NCI-H524 treated with DMSO at 0.1 percent for 48 hours (cell line): ENCODE measurements at regions not wholly inside any gene's neighbourhood (a gene's known extent, or its start where the extent isn't known, plus 50 kb on each side); places are given as distances from the start of the nearest gene placed in this dataset.
"Not testable (repeated sequence)": the region's sequence is repeated elsewhere in the genome, so short reads cannot be mapped to it uniquely, and the experiment has no call there.

ENCODE experiments used
- DNase-seq: peaks from one replicate; lab custom pipeline; 2025; lab: John Stamatoyannopoulos, UW

DNA sequence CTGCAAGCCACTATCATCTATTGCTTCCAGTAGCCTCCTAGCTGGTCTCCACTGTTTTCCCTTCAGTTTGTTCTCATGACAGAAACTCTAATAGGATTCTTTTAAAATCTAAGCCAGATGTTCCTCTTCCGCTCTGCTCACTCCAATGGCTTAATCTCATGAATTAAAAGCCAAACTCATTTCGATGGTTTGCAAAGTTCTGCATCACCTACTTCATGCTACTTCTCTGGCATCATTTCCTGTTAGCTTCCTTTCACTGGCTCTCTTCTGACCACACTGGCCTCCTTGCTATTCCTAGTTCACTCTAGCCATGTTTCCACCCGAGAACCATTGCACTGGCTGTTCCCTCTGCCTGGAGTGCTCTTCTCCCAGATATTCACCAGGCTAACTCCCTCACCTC lies 102.0 kb upstream of the LSM6 start:
- no peak for DNase-seq

DNA sequence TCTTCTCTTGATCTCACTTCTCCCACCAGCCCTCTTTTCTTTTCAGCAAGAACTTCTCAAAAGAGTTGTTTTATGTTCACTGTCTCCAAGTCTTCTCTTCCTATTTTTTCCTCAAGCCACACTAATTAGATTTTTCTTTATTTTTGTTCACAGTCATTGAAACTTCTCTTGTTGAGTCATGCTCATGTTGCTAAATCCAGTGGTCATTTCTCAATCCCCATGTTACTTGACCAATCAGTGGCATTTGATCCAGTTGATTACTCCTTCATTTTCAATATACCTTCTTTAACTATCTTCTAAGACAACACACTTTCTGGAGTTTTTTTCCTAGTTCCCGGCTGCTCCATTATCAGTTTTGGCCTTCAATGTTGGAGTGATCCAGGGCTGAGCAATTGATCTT lies 103.1 kb upstream of the LSM6 start:
- no peak for DNase-seq

DNA sequence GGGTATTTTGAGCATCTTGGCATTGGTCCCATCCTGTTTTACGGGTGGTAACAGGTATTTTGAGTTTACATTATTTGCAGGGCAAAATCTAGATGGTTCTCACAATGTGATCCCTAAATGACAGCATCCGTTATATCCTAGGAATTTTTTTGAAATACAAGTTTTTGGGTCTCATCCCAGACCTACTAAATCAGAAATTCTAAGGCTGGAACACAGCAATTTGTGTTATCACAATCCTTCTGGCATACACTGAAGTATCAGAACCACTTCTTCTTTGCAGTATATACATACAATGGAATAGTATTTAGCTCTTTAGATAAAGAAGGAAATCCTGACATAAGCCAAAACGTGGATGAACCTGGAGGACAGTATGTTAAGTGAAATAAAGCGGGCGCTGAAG lies 104.1 kb upstream of the LSM6 start:
- no peak for DNase-seq

DNA sequence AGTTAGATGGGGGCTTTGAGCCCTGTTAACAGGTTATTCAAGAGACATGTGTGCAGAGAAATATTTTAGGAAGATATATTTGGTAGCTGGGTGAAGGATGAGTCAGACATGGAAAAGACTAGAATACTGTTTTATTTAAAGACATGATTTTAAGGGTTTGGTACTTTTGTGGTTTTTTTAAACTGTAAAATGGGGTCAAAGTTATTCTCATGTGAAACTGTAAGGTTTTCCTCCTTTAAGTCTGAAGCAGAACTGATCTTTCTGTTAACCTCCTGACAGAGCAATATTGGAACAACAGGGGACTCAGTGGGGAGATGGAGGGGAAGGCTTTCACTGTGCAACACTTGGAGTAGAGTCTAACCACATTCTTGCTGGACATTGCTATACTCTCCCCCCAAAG lies 112.4 kb upstream of the LSM6 start:
- DNase-seq = no peak

DNA sequence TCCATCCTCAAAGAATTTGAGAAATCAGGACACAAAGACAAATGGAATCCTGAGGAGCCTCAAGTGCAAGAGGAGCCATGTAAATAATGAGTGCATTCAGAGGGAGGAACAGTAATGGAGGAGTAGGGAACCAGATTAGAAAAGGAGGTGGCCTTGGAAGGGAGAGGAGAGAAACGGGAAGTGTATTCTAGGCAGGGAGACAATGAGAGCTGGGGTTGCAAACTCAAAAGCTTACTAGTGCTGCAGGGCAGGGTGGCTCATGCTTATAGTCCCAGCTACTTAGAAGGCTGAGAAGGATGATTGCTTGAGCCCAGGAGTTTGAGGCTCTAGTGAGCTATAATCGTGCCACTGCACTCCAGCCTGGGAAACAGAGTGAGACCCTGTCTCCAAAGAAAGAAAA lies 113.2 kb upstream of the LSM6 start:
- no peak for DNase-seq

DNA sequence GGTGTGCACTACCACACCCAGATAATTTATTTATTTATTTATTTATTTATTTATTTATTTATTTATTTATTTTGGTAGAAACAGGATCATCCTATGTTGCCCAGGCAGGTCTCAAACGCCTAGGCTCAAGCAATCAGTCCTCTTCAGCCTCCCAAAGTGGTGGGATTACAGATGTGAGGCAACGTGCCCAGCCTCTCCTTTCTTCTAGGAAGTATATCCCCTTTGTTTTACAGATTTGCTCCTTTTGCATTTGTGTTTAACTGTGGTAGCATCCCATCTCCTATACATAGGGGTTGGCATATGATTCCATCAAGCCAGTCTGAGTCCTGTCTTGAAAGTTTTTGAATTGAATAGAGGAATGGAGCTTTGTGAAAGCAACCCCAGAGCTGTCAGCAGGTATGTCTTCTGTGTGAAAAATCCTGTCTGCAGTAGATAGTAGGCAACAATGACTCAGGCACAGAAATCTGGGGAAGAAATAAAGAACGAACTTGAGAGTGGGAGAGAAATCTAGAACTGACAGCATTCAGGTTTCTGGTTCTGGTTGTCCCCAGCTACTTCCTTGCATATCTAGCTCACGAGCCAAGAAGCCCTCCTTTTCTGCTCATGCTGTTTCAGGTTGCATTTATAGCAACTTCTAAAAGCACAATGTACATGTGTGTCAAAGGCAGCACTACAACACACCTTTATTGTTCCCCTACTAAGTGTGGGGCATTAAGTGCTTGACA lies 113.7 kb upstream of the LSM6 start:
- no peak for DNase-seq

DNA sequence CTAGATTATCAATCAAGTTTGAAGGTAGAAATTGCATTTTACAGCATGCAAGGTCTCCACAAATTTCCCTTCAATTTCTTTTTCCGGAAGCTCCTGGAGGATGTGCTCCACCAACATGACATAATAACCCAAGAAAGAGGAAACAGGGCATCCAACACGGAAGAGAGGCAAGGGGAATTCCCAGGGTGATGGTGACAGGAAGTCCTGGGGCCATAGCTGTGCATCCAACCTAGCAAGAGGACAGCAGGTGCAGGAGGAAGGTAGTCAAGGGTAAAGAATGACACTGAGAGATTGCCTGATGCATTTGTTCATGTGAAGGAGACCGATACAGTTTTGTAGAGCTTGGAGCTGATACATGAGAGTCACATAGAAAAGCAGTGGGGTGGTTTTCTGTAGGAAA lies 115.7 kb upstream of the LSM6 start:
- DNase-seq = no peak

DNA sequence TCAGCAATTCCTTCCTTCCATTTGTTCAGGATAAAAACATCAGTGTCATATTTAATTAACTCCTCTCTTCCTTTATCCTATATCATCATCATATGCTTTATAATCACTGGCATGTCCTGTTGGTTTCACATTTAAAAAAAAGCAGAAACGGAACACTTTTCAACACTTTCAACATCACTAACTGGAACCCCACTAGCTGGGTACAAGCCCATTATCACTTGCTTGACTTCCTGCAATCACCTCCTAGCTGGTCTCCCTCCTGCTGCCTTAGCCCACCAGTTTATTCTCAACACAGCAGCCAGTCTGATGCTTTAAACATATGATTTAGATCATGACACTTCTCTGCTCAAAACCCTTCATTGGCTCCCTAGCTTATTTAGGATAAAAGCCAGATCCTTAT lies 116.4 kb upstream of the LSM6 start:
- no peak for DNase-seq

DNA sequence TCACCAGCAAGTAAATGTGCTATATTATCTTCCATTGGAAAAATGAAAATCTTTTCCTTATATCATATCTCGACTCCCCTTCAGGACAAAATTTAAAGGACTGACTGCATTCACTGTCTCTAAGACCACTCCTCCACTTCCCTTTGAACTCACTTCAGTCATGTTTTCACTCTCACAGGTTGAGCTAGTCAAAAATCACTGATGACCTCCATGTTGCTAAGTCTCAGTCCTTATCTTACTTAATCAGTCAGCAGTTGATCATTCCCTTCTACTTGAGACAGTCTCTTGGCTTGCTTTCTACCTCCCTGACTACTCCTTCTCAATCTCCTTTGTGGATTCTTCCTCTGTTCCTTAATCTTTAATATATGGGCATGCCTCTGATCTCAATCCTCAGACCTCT lies 117.0 kb upstream of the LSM6 start:
- no peak for DNase-seq

DNA sequence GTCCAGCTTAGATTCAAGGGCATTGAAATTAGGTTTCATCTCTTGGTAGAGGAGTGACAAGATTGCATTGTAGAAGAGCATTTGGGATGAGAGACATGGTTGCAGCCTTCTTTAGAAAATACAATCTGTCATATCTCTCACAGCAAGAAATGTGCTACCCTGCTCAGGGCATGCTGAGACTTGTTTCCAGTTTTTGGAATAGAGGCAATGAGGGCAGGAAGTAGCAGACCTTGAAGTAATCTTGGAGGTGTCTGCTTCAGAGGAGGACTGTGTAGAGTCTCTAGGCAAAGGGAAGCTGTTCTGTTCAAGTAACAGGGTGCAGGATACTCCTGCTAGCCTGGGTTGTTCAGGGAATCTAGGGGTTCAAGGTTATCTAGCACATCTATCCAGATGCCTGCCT lies 116.1 kb upstream of the ZNF827 start:
- DNase-seq = no peak

DNA sequence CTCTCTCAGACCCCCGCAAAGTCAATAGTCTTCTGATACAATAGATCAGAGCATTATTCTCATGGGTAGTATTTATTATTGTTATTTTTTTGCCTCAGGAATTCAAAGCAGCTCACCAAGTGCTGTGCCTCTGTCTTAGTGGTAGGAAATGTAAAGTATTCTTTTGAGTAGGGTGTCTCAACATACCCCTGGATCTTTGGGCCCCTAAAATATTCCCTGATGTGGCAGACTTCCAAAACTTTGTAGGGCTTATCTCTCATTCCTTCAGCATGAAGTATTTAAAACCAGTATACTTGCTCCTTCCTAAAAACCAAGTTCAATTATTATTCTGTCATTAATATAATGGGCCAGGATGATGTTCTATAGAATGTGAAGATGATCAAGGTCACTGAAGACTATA lies 115.3 kb upstream of the ZNF827 start:
- no peak for DNase-seq

DNA sequence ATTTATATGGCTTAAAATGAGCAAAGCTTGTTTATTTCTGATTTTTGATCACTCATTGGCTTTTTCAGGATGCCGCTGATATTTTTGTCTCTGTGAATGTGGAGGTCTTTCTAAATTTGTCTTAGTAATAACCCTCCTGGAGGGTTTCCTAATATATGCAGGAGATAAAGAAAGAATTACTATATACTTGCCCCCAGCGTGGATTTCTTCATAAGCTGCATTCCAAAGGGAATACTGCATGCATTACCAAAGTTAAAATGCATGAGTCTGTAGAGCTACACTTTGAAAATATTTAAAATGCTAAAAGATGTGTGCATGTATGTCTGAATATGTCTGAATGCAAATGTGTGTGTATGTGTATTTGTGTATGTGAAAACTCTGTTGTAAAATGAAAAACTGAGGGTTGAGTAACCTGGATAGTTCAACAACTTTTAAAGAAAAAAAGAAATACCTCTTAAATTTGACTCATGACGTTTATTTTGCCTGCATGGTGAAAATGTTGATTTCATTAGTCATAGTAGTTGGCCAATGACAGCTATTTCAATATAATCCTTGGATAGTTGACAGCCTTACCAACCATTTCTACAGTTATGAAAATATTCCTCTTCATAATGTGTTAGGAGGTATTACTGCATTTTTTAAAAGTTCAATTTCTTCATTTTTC lies 113.2 kb upstream of the ZNF827 start:
- DNase-seq = no peak

DNA sequence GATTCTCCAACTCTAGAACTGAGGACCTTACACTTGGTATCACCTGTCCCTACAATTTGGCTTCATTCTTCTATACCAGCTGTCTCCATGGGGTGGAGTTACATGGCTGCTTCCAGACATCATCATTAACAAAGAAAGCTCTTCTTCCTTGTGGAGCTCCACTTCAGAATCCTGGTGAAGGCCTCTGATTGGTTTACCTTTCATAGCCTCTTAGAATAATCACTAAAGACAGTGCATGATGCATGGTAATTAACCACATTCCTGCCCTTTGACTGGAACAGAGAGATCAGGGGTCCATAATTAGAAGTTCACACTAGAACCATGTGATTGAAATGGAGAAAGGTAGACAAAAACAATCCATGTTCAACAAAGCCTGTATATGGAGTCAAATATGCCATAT lies 112.6 kb upstream of the ZNF827 start:
- DNase-seq = no peak

DNA sequence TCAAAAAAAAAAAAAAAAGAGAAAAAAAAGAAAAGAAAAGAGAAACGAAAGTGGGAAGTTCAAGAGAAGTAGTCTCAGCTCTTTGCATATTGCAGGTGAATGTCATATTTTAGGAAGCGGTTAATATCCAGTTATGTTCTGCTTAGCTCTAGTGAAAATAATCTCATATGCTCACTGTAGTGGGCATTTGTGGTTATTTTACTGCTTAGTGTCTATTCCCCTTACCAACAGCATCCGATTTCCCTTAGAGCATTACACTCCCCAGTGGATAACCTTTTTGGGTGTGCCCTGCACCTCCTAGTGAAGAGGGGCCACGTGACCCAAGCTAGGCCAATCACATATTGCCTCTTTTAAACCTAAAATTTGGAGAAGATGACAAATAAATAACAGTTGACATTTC lies 111.2 kb upstream of the ZNF827 start:
- no peak for DNase-seq

DNA sequence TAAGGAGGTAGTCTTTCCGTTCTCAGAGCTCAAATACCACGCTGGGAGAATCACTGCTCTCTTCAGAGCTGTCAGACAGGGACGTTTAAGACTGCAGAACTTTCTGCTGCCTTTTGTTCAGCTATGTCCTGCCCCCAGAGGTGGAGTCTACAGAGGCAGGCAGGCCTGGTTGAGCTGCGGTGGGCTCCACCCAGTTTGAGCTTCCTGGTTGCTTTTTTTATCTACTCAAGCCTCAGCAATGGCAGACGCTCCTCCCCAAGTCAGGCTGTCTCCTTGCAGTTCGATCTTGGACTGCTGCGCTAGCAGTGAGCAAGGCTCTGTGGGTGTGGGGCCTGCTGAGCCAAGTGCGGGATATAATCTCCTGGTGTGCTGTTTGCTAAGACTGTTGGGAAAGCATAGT lies 109.1 kb upstream of the ZNF827 start:
- not testable (repeated sequence) for DNase-seq

DNA sequence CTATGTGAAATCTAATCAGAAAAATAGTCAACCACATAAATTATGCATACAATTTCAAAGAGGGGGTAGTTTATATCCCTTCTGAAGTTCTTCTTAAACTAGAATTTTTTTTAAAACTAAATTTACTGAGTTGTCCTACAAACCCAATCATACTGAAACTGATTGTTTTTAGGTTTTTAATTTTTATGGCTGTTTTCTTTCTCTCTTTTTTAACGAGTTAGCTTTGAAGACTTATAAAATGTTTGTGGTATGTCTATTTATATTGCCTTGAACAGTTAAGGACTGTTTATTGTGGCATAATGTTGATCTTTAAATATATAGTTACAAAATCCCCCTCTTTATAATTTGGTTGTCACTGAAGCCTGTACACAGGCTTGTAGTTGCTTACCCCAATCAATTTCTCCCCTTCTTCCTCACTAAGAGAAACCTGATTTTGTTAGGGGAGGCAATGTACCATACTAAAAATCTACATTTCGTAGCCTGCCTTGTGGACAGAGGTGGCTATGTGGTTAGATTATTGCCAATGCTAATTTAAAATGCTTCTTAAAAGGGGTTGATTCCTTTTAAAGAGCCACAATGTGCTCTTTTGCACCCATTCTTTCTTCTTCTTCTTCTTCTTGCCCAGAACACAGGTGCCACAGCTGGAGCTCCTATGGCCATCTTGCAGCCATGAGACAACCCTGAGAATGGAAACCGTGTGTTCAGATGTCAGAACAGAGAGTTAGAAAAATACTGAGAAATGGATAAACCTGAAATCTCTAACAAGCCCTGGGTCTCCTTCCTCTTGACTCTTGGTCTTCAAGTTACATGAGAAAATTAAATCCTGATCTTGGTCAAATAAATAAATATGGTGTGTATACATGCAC lies 102.7 kb upstream of the ZNF827 start:
- DNase-seq = no peak

DNA sequence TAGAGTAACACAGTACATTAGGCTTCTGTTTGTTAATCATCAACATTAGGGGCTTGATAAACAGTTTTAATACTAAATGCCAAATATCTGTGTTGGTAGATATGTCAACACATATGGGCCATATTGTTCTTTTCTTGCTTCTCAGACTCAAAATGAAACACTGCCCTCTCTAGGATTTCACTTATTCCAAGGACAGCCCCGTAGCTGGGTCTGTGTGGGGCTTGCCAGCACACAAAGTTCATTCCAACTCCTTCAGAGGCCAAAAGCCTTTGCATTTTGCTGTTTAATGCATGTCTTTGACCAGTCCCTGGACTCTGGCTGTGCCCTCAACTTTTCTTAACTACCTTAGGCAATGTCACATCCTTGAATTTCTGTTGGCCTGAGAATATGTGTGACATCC lies 102.0 kb upstream of the ZNF827 start:
- DNase-seq = no peak

DNA sequence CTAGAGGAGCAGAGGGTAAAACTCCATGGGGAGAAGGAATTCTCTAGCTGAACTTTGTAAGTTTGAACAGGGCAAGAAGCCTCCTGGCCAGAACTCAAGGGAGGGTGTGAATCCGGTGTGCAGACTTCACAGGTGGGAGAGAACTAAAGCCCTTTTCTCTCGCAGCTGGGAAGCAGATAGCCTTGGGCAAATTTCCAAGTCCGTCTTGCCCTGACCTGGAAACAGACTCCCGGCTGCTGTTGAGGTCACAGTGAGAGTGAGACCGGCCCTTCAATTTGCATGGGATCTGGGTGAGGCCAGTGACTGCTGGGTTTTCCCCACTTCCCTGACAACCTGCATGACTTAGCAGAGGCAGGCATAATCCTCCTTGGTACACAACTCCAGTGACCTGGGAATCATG lies 94.5 kb upstream of the ZNF827 start:
- no peak for DNase-seq

DNA sequence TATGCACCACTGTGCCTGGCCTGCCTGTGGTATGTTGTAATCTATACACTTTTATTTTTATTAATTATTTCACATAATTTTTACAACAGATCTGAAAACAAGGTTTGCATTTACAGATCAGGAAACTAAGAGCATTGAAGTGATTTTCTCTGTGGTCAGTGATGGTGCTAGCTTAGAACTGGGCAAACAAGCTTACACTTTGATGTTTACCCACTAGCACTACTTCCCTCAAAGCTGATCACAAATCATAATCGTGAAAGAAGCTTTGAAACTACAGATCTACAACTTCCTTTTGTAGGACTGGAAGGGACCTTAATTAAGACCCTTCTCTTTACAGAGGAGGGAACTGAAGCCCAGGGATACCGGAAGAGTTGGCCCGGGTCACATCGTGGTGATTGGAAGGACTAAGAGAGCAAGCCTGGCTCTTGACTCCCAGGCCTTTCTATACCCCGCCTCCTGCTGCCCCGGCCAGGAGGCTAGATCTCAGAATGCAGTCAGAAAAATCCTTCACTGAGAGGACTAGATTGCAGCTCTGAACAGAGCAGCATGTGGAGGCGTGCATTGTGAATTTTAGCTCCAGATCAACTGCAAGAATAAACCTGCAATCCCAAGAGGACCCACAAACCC lies 93.7 kb upstream of the ZNF827 start:
- DNase-seq = no peak

DNA sequence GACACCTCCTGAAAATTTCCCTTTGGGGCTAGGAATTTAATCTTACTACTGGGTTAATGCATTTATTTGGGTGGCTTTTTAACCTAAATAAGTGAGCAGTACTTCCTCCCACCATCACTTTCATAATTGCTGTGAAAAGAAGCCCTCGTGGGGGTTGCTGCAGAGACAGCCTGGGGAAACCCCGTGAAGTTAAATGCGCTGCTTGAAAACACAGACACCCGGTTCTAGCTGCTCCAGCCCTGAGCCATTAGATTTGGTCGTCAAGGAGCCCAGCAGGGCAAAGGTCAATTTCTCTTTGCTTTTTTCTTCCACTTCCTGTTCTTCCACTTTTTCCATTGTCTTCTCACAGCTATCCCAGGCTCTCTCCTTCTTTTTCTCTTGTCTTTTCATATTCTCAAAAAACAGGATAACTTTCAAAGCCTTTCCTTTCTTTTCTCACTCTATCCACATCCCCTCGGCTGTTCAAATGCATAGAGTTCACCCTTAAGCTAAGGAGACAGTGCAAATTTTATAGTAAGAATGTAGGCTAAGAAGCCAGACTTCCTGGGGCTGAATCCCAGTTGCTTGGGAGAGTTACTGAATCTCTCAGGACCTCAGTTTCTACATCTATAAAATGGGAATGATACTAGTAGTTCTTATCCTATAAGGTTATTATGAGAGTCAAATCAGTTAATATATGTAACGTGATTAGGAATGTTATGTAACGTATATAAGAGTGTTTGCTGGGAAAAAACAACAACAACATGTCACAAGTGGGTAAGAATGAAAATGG lies 91.5 kb upstream of the ZNF827 start:
- DNase-seq = no peak

DNA sequence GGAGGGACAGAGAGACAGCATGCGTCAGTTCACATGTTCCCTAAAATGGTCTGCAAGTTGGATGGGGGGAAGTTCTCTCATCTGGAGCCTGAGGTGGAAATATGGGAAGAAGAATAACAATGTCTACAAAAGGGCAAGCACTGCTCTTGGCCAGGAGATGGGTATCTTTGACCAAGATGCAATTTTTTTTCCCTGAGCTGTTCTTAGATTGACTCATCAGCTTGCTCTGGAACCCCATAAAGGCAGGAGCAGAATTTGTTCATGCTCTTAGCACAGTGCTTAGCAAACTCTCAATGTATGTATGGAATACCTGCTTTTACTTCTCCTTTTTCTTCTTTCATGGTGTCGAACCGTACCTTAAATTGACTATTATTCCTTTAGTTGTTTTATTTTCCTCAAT lies 90.5 kb upstream of the ZNF827 start:
- DNase-seq = no peak

DNA sequence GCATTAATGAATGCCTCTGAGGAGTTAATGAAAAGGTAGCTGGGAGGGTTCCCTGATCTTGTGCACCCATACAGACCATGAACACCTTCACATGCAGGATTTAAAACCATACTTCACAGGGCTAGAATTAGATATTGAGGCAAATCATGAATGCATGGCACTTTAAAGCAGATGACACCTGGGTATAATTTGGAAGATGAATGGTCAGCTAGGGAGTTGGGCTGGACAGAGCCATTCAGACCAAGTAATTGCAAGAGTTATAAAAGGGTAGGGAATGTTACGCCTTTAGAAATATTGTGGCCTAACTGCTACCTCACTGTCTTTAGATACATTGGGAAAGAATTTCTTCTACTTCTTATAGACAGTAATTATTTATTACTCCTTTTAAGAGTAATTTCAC lies 89.1 kb upstream of the ZNF827 start:
- no peak for DNase-seq
